HG02571 (cell line): ENCODE measurements at regions not wholly inside any gene's neighbourhood (a gene's known extent, or its start where the extent isn't known, plus 50 kb on each side); places are given as distances from the start of the nearest gene placed in this dataset.

Experiments
- ATAC-seq: cut with Tn5 transposase; IDR thresholded peaks from one replicate; pipeline ENCODE4 v1.9.1; 2021; ENCODE audit warnings: mild to moderate bottlenecking, moderate library complexity; ENCODE audit not compliant: unreplicated experiment

DNA sequence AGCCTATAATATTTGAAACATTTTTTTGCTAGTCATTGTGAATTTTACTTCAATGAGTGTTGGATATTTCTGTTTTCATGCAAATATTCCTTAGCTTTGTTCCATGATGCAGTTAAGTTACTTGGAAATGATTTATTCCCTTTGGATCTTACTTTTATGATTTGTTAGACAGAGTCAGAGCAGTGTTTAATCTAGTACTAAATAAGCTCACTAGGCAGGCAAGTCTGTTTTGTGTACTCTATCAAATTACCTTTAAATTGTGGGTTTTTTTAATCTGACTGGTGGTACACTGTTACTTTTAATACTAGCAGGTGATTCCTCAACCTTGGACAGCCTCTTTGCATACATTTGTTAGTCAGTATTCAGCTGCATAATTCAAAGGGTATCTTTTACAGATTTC is 173.3 kb upstream of the MBNL1 start:
- ATAC-seq = no peak

DNA sequence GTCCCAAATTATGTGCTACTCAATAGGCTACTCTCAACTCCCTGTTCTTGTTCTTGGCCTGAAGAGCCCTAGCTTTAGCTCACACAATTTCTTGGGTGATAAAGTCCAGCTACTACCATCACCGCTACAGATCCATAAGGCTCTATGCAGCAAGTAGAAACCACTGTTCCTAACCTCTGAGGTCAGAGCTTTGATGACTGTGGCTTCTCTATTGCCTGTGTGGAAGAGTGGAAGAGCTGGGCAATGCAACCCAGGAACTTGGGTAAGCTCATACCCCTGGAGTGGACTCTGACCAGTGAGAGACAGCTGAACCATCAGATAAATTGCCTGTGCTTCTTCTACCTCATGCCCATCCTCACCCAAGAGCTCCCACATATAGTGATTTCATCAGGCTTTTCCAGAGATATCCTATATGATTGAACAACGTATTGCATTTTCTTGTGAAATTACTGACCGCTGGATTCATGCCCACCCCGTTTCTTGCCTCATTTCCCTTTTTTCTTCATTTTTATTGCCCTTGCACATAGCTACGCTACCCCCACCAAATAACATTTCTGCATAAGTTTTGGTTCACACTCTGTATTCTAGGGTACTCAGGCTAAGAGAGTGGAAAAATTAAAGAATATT is 172.3 kb upstream of the MBNL1 start:
- ATAC-seq = no peak

DNA sequence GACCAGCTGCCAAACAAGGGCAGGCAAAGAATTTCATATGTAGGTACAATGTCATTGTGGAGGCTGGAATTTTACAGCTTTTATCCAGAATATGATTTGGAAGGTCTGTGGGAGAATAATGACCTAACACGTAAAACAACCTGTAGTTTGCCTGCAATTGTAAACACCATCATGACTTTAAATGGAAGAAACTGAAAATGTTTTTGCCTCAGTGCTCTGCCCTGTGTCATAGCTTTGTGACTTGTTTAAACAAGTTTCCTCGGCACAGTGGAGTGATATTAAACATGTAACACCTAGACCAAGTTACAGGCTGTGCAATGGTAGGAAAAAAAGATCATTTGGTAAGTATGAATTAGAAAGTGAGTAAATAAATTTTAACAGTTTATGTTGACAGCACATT is 171.6 kb upstream of the MBNL1 start:
- no peak for ATAC-seq

DNA sequence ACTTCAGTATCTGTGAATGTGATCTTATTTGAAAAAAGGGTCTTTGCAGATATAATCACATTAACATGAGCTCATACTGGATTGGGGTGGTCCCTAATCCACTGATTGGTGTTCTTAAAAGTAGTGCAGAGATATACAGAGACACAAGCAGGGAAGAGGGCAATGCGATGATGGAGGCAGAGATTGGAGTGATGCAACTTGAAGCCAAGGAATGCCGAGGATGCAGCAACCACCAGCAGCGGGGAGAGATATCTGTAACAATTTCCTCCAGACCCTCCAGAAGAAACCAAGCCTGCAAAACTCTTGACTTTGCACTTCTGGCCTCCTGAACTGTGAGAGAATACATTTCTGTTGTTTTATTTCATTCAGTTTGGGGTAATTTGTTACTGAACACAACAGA is 171.0 kb upstream of the MBNL1 start:
- no peak for ATAC-seq

DNA sequence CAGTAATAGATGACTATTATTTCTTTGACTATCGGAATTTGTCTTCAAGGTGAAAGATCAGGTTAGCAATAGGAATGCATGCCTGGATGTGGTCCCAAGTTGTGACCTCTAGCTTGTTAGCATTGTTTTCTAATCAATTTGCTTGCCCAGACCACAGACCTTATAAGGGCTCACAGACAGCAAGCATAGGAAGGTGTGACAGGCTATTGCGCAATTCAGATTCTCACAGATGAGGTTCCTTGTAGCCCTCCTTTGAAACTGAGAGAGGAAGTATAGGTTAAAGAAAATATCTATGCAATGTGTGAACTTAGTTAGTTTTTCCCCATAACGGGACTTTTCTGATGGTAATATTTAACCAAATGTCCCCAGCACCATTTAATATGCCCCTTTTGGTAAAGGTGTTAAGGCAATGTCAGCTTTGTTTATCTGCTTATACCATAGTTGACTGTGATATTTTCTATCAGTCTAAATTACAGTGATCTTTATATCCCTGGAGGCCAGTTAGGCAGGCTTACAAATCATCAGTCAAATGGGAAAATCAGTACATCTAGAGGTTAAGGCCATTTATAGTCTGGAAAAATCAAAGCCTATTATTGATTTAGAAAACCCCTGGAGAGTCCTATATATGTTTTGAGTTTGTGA is 168.1 kb upstream of the MBNL1 start:
- ATAC-seq = peak; percentile 96

DNA sequence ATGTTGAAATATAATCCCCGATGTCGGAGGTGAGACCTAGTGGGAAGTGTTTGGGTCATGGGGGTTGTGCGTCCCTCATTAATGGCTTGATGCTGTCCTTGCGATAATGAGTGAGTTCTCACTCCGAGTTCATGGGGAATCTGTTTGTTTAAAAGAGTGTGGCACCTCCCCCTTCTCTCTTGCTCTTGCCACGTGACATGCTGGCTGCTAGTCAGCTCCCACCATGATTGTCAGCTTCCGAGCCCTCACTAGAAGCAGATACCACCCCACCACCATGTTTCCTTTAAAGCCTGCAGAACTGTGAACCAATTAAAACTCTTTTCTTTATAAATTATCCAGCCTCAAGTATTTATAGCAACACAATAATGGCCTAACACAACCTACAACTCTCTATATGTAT is 166.3 kb upstream of the MBNL1 start:
- no peak for ATAC-seq

DNA sequence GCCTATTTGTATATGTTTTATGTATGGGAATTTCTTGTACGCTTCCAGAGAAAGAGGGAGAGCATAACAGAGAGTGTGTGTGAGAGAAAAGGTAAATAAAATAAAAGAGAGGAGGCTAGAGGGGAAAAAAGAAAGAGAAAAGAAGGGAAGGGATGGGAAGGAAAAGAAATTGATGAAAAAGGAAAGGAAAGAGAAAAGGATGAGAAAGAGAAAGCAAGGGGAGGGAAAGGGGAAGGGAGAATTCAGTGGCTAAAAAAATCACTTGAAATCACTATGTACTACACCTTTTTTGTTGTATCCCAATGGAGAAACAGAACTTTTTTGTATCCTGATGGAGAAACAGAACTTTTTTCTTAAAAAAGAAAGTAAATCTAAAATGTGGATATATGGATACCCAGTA is 165.5 kb upstream of the MBNL1 start:
- no peak for ATAC-seq

DNA sequence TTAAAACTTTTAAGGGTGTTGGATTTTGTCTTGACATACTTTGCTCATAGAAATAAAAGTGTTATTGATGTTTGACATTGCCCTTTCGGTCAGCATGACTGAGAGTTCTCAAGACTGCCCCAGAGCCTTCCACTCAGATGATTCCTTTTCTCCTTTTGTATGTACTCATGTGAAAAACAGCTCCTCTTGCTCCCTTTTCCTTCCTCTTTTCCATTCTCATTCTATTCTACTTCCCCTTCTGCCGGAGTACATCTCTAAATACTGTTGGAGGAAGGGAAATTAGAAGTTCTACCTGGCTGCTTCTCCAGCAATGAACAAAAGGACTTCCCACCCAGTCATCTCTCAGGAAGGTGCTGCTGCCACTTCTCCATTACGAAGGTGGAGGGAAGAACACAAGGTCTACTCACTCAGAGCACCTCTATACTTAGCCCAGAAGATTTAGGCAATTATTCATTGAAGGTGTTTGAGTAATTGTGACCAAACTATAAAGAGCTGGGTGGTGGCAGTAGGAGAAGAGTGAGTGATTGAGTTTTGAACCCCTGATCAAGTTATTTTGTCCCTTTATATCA is 163.8 kb upstream of the MBNL1 start:
- no peak for ATAC-seq

DNA sequence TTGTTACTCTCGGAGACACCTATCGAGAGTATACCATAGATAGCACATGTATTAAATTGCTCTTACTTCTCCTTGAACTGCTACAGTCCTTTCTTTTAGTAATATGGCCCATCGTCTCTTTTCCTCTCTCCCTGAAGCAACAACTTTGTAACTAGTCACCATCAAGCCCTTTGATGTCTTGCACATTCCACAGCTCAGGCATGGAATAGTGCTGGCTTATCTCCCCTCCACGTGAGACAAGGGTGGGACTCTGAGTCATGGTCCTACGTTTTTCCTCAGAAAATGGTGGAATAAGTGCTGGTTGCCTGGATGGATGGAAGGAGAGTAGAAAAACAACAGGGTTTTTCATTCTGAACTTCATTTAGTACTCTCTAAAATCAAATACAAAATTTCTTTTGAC is 163.3 kb upstream of the MBNL1 start:
- ATAC-seq = no peak

DNA sequence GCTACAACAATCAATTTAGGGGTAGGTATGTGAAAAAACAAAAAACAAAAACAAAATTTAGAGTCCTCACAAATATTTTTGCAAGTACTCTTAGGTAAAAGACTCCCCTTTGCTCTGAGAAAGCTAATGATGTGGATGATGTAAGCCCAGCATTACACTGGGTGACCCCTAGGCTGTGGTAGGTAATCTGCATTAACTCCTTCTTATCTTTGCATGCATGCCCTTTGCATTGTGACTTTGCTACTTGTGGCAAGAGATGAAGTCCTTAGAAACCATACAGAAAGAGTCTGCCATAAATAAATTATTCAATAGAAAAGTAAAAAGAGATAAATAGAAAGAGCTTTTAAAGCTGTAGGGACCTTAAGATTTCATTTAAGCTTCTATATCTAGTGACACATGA is 159.7 kb upstream of the MBNL1 start:
- ATAC-seq = no peak

DNA sequence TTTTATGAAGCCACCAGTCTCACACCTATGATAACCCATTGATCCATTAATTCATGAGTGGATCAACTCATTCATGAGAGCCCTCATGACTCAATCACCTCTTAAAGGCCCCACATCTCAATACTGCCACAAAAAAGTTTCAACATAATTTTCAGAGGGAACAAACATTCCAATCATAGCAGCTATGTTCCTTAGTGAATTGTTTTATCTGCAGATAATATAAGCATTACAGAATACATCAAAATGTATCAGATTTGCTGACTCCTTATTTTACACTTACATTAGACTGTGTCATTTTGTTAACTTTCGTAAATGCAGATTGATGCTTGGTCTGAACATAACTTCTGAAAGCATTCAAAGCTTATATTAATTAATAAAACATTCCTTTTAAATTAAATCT is 155.3 kb upstream of the MBNL1 start:
- no peak for ATAC-seq

DNA sequence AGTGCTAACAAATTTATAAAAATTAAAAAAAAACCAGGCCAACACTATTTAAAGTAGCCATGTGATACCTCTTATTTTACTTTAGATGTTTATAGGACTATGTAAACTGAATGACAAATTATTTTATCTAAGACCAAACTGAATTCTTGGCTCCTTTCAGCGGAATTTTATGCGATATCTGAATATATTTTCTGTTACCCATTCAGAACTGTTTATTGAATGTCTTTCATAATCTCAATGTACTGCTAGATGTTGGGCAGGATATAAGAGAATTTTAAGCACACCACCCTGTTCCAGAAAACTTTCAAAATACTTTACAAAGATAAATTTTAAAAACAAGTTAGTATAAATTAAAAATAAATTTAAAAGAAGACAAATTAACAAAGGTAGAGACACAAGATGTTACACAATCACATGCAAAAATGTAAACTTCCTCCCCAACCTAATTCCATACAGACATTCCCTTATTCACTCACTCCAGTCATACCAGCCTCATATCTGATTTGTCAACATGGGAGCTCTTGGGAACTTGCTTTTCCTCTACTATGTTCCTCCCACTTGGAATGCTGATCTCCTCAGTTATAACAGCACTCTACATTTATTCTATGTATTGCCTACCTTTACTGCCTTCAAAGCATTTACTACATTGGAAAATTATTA is 154.6 kb upstream of the MBNL1 start:
- no peak for ATAC-seq

DNA sequence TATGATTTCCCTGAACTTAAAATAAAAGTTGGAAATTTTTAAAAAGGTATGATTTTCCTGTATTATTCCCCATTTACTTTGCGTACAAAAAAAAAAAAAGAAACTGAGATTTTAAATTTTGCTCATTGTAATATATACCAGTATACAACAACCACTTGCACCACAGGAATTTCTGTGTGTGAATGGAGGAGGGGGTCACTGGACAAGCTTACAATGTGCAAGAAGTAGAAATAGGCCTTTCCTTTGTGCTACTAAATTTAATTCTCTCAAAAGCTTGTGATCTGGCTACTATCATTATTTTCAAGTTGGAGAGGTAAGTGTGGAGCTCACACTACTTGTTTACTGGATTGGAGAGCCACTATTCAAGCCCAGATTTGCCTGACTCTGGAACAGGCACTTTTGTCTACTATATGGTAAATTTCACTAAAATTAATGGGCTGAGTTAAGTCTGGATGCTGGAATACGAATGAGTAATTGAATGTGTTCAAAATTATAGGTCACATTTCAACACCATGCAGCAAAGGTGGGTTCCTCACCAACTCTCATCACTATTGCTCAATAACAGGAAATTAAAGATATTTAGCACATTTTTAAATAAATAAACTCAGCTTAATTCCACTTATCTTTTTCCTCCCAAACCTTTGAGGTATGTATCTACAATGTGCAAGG is 148.0 kb upstream of the MBNL1 start:
- ATAC-seq = no peak

DNA sequence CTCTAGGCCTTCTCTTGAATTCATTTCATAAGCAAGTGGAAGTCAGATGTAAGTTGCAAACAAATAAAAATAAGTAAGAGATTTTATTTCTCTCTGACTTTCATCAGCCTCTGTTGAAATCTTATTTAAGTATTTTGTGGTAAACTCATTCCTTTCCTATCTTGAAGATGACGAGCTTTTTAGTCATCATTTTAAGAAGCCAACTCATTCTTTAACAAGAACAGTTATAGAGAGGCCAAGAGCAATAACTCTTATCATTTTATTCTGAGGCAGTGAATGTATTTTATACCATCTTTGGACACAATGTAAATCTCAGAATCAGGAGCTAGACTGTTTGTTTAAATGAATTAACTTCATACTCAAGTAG is 147.5 kb upstream of the MBNL1 start:
- no peak for ATAC-seq

DNA sequence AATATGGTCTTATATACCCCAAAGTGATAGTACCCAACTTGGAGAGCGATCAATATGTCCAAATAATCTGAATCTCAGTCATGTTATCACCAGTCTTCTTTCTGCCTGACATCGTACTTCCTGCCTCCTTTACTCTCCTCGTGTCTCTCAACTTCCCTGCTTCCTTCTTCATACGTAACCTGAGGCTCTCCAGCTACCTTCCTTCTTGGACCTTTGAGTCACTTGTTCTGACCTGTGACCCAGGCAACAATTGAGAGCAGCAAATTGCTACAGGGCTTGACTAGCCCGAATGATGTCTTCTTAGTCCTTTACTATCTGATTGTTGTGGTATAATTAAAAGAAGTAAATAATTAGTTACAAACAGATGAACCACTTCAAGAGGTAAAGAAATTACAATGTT is 145.9 kb upstream of the MBNL1 start:
- no peak for ATAC-seq

DNA sequence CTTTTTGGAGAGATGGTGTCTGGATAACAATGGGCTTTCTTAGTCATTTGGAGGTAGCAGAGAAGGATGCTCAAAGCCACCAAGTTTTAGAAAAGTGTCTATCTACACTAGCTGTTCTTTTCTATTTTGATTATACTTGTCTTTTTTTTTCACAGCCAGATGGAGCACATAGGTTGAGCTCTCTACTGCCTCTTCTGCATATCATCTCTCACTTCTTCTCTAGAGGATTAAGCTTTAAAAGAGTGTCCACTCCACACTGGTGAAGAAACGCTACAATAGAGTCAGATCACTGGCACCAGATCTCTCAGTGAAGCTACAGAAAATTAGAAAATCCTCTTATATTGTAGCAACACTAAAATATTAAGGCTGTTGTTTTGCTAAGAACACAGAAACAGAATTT is 145.3 kb upstream of the MBNL1 start:
- no peak for ATAC-seq

DNA sequence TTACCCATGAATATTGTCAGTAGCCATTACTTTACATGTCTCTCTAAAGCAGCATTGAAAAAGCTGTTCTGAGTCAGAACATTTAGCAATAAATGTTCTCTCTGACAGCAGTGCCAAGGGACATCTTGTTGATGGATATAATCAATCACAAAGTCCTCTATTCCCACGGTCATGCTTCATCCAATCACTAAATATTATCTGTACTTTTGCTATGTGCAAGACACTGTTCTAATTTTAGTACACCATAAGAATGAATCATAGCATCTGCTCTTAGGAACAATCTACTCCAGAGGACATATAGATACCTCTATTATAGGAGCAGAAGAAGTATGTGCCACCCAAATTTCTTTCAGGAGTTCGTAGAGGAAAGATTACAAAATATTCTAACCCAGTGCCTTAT is 142.5 kb upstream of the MBNL1 start:
- no peak for ATAC-seq

DNA sequence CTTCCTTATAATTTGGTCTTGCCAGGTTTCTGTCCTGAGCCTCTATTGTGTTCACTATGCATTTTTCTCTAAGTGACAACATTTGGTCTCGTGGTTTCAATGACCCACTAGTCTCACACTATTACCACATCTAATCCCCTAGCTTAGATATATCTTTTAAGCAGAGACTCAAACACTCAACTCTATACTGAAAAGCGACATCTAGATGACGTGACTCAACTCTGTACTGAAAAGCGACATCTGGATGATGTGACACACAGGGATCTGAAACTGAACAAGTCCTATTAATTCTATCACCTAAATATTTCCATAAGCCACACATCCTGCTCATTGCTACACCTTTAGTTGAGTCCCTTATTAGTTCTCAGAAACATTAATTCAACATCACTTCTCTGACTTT is 141.7 kb upstream of the MBNL1 start:
- ATAC-seq = peak; percentile 97

DNA sequence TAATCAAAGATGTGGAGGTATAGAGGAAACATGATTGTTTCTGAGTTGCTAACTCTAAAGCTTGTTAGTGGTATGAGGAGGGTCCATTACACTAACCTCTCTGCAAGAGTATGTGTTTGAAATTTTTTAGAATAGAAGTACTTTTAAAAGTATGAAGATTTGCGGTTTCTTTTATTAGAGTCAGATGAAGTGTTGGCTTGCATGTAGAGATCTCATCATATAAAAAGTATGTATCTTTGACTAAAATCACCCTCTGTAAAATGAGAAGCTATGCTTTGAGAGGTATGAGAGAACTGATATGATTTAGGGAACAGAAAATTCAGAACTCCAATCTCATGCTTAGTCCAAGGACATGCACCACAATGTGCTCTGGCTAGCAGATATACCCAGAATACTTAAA is 140.4 kb upstream of the MBNL1 start:
- ATAC-seq = no peak

DNA sequence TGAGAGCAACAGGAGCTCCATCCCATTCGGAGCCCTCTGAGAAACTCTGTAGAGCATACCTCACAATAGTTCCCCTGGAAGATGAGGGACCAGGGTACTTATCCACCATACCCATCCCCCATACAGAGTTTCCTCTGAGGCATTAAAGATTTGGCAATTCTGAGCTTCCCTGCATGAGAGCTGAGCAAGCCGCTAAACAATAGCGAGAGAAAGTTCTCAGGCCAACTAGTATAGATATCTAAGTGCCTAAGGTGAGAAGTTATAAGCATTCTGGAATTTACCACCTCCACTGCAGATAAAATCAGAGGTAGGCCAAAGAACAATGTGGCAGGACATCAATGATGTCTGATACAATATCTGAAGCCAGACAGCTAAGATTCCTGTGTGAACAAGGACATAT is 129.1 kb upstream of the MBNL1 start:
- ATAC-seq = no peak

DNA sequence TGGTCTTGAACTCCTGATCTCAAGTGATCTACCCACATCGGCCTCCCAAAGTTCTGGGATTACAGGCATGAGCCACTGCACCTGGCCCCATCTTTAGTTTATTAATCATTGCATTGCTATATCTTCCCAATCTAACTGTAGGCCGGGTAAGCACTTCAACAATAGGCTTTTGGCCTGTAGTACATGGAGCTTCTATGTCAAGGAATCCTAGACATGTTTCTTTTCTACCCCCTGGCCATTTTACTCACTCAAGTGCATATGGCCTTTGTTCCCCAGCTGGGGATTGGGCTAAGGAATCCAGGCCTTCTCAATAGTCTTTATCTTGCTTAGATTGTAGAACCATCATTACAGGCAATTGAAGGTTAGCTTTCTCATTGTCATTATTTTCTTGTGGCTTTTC is 122.3 kb upstream of the MBNL1 start:
- ATAC-seq = no peak

DNA sequence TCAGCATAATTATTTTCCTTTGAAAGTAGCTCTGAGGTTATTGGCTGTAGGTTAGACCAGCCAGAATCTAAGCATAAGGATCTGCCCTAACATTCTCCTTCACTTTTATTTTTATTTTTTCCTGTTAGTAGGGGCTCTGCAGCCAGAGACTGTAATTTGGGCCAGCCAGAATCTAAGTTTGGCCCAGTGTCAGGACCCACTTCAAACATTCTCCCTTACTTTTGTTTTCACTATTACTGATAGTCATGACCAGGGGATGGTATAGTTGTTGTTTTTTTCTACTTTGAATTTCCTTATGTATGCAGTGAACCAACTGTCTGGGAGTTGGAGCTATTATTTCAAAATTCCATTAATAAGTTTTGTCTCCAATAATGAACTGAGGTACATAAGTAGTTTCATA is 121.0 kb upstream of the MBNL1 start:
- no peak for ATAC-seq
